Liver (tissue), 8 donors: ENCODE measurements at regions not wholly inside any gene's neighbourhood (a gene's known extent, or its start where the extent isn't known, plus 50 kb on each side); places are given as distances from the start of the nearest gene placed in this dataset.
"Not testable (repeated sequence)": the region's sequence is repeated elsewhere in the genome, so short reads cannot be mapped to it uniquely, and the experiment has no call there.

Source experiments
- DNase-seq: peaks from one replicate; pipeline ENCODE4 v3.0.0-alpha.2; 2017; ENCODE audit warnings: low spot score
- H3K27ac ChIP-seq, 2 donors: one replicate each; pipeline ENCODE4 v1.7.0; 2013; ENCODE audit warnings: inconsistent platforms in 2 of 2, low read length in 2 of 2, control low read depth in 1 of 2, low read depth in 1 of 2, mild to moderate bottlenecking in 1 of 2
- H3K27me3 ChIP-seq, 4 donors: one replicate each; pipeline versions ENCODE4 v1.6.1 to v1.7.0; 2013; ENCODE audit warnings: low read length in 3 of 4, inconsistent platforms in 1 of 4, mild to moderate bottlenecking in 1 of 4, moderate library complexity in 1 of 4; ENCODE audit not compliant: control insufficient read depth in 4 of 4, insufficient read depth in 4 of 4
- H3K36me3 ChIP-seq, 4 donors: one replicate each; pipeline versions ENCODE4 v1.6.1 to v1.7.0; 2013; ENCODE audit warnings: low read length in 3 of 4, mild to moderate bottlenecking in 3 of 4, low read depth in 1 of 4, moderate library complexity in 1 of 4; ENCODE audit not compliant: control insufficient read depth in 4 of 4, insufficient read depth in 3 of 4
- H3K4me1 ChIP-seq, 4 donors: one replicate each; pipeline versions ENCODE4 v1.6.1 to v1.7.0; 2013; ENCODE audit warnings: low read length in 3 of 4, mild to moderate bottlenecking in 3 of 4, moderate library complexity in 1 of 4; ENCODE audit not compliant: control insufficient read depth in 4 of 4, insufficient read depth in 4 of 4
- H3K4me3 ChIP-seq, 3 donors: one replicate each; pipeline versions ENCODE4 v1.6.1 to v1.7.0; 2013; ENCODE audit warnings: low read length in 3 of 3, control low read depth in 1 of 3, low read depth in 1 of 3, mild to moderate bottlenecking in 1 of 3
- H3K9ac ChIP-seq, 2 donors: one replicate each; pipeline ENCODE4 v1.7.0; 2013; ENCODE audit warnings: low read length in 2 of 2, mild to moderate bottlenecking in 2 of 2, moderate library complexity in 2 of 2, control low read depth in 1 of 2, low read depth in 1 of 2
- H3K9me3 ChIP-seq, 4 donors: one replicate each; pipeline versions ENCODE4 v1.6.1 to v1.7.0; 2013; ENCODE audit warnings: low read length in 3 of 4; ENCODE audit not compliant: control insufficient read depth in 4 of 4
- CTCF ChIP-seq: fragments of 150-350 bp; IDR thresholded peaks from 2 replicates; pipeline ENCODE4 v1.5.1; 2017; ENCODE audit warnings: improper control_type of control experiment, low read depth, low read length; ENCODE audit not compliant: missing input control
- EGR1 ChIP-seq, 2 donors: IDR thresholded peaks; 2 replicates each; pipeline ENCODE4 v1.6.1; 2016 to 2018; ENCODE audit warnings: antibody characterized with exemption in 2 of 2, low read depth in 2 of 2
- FOXA1 ChIP-seq: IDR thresholded peaks from 2 replicates; pipeline ENCODE4 v1.6.1; 2016; ENCODE audit warnings: antibody characterized with exemption
- FOXA2 ChIP-seq: IDR thresholded peaks from 2 replicates; pipeline ENCODE4 v1.6.1; 2016; ENCODE audit warnings: antibody characterized with exemption
- GABPA ChIP-seq, 2 donors: IDR thresholded peaks in 1 of 2; conservative IDR thresholded peaks in 1 of 2; 2 replicates each; pipeline ENCODE4 v1.6.1; 2016; ENCODE audit warnings: antibody characterized with exemption in 2 of 2, mild to moderate bottlenecking in 1 of 2, moderate library complexity in 1 of 2
- HNF4A ChIP-seq, 2 donors: conservative IDR thresholded peaks; 2 replicates each; pipeline ENCODE4 v1.6.1; 2016; ENCODE audit warnings: antibody characterized with exemption in 2 of 2, mild to moderate bottlenecking in 2 of 2
- HNF4G ChIP-seq: IDR thresholded peaks from 2 replicates; pipeline ENCODE4 v1.6.1; 2016; ENCODE audit warnings: antibody characterized with exemption
- JUND ChIP-seq, 2 donors: IDR thresholded peaks; 2 replicates each; pipeline ENCODE4 v1.6.1; 2016; ENCODE audit warnings: antibody characterized with exemption in 2 of 2
- NR2F2 ChIP-seq: IDR thresholded peaks from 2 replicates; pipeline ENCODE4 v1.6.1; 2016; ENCODE audit warnings: antibody characterized with exemption
- RAD21 ChIP-seq, 2 donors: IDR thresholded peaks; 2 replicates each; pipeline ENCODE4 v1.6.1; 2016; ENCODE audit warnings: antibody characterized with exemption in 2 of 2, mild to moderate bottlenecking in 2 of 2
- REST ChIP-seq: IDR thresholded peaks from 2 replicates; pipeline ENCODE4 v1.6.1; 2016; ENCODE audit warnings: antibody characterized with exemption, mild to moderate bottlenecking
- RXRA ChIP-seq, 2 donors: IDR thresholded peaks; 2 replicates each; pipeline ENCODE4 v1.6.1; 2017 to 2018; ENCODE audit warnings: antibody characterized with exemption in 2 of 2, mild to moderate bottlenecking in 1 of 2
- SP1 ChIP-seq: IDR thresholded peaks from 2 replicates; pipeline ENCODE4 v1.6.1; 2018; ENCODE audit warnings: antibody characterized with exemption, mild to moderate bottlenecking
- TAF1 ChIP-seq: conservative IDR thresholded peaks from 2 replicates; pipeline ENCODE4 v1.6.1; 2016; ENCODE audit warnings: antibody characterized with exemption, mild to moderate bottlenecking
- YY1 ChIP-seq: IDR thresholded peaks from 2 replicates; pipeline ENCODE4 v1.6.1; 2016; ENCODE audit warnings: antibody characterized with exemption, mild to moderate bottlenecking
- WGBS: extraction: QIAGEN DNeasy Blood & Tissue Kit; methylation state at CpG from one replicate; pipeline ENCODE4 v1.1.7; 2013; 5-methylcytosine and 5-hydroxymethylcytosine counted together
- TF ChIP-seq, protein P1 (sequence below): IDR thresholded peaks from 2 replicates; pipeline ENCODE4 v1.6.1; 2016; ENCODE audit warnings: antibody characterized with exemption
- TF ChIP-seq, protein P2 (sequence below): IDR thresholded peaks from 2 replicates; pipeline ENCODE4 v1.6.1; 2016; ENCODE audit warnings: antibody characterized with exemption
- TF ChIP-seq, protein P3 (sequence below): IDR thresholded peaks from 2 replicates; pipeline ENCODE4 v1.6.1; 2016; ENCODE audit warnings: antibody characterized with exemption
- donor health status: healthy.
- donor health status: healthy.
- donor health status: healthy.
- donor health status: healthy.
- donor health status: healthy.

GRCh38 chr7:51428217-51428887 lies 111.7 kb upstream of the COBL start (continued):
- TF ChIP-seq, protein P1, sequence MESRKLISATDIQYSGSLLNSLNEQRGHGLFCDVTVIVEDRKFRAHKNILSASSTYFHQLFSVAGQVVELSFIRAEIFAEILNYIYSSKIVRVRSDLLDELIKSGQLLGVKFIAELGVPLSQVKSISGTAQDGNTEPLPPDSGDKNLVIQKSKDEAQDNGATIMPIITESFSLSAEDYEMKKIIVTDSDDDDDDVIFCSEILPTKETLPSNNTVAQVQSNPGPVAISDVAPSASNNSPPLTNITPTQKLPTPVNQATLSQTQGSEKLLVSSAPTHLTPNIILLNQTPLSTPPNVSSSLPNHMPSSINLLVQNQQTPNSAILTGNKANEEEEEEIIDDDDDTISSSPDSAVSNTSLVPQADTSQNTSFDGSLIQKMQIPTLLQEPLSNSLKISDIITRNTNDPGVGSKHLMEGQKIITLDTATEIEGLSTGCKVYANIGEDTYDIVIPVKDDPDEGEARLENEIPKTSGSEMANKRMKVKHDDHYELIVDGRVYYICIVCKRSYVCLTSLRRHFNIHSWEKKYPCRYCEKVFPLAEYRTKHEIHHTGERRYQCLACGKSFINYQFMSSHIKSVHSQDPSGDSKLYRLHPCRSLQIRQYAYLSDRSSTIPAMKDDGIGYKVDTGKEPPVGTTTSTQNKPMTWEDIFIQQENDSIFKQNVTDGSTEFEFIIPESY, result no peak

GRCh38 chr7:51426163-51426562 lies 109.6 kb upstream of the COBL start:
- no peaks in the 10 kb centered on the region for H3K36me3 ChIP-seq
- H3K4me3 ChIP-seq, result no peak overlapping the region
- no peaks in the 10 kb centered on the region for H3K4me1 ChIP-seq
- H3K27ac ChIP-seq, result no peak overlapping the region
- no peaks in the 10 kb centered on the region for H3K9me3 ChIP-seq
- TF ChIP-seq YY1 (no peak), RXRA (IDR thresholded peaks at IDR 0.05) (no peak), RAD21 (IDR thresholded peaks at IDR 0.05) (no peak), NR2F2 (no peak), SP1 (no peak), FOXA2 (no peak), JUND (IDR thresholded peaks at IDR 0.05) (no peak), TAF1 (no peak), FOXA1 (no peak), HNF4A (conservative IDR thresholded peaks at IDR 0.05) (no peak), EGR1 (IDR thresholded peaks at IDR 0.05; ENCODE audit: low read depth in 2 of 2) (no peak), CTCF (no peak), HNF4G (no peak), REST (no peak), GABPA (IDR thresholded peaks at IDR 0.05 in 1 of 2, conservative IDR thresholded peaks at IDR 0.05 in 1 of 2) (no peak)
- TF ChIP-seq, protein P2, sequence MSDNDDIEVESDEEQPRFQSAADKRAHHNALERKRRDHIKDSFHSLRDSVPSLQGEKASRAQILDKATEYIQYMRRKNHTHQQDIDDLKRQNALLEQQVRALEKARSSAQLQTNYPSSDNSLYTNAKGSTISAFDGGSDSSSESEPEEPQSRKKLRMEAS, result no peak
- TF ChIP-seq, protein P1, result no peak
- TF ChIP-seq, protein P3, sequence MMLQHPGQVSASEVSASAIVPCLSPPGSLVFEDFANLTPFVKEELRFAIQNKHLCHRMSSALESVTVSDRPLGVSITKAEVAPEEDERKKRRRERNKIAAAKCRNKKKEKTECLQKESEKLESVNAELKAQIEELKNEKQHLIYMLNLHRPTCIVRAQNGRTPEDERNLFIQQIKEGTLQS, result no peak
- H3K27me3 ChIP-seq, result no peaks in the 10 kb centered on the region
- no peak overlapping the region for H3K9ac ChIP-seq
- 81% methylated on average over 12 of the region's 12 CpGs for WGBS
- no peak for DNase-seq

GRCh38 chr7:51409934-51410333 lies 93.3 kb upstream of the COBL start:
- H3K9me3 ChIP-seq, H3K9ac ChIP-seq: not testable (repeated sequence)

GRCh38 chr7:51397608-51398007 lies 81.0 kb upstream of the COBL start:
- not testable (repeated sequence) for H3K9me3 ChIP-seq, DNase-seq, H3K9ac ChIP-seq, H3K4me3 ChIP-seq, H3K27ac ChIP-seq, H3K4me1 ChIP-seq, H3K27me3 ChIP-seq, H3K36me3 ChIP-seq
- 44% methylated on average over 3 of the region's 3 CpGs for WGBS

More at GRCh38 chr7:51409934-51410333, 93.3 kb upstream of the COBL start:
- H3K27me3 ChIP-seq, H3K27ac ChIP-seq, DNase-seq, H3K4me3 ChIP-seq, H3K36me3 ChIP-seq, H3K4me1 ChIP-seq: not testable (repeated sequence)
- no CpG with 5 or more reads among the region's 3 CpGs for WGBS
